ENCODE measurements at regions not wholly inside any gene's neighbourhood (a gene's known extent, or its start where the extent isn't known, plus 50 kb on each side); places are given as distances from the start of the nearest gene placed in this dataset.

DNA sequence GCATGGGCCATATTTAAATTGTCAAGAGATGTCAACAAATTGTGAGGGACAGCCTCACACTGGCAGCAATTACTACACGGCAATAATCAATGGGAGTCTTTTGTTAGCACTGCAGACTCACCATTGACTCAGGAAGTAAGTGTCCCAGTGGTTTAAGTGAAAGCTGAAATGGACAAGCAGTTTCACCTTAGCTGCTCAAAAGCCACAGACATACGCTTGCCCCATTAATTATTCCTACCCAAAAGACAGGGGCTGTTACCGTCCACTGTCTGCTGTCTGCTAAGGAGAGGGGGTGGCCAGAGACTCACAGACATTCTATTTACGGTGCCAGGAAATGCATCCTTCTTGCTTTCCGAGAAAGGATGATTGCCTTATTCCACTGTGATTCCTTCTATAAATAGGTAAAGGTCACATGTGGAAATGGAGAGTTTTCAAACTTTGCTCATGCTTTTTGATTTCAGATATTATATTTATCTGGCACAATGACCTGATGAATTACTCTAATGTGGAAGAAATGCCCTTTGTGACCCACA is 309.7 kb upstream of the NFE2L3 start:
- H3K9me3 ChIP-seq (ENCODE audit: control insufficient read depth, insufficient read depth, low read depth, low read length), result no peaks in the 10 kb centered on the region
- TF ChIP-seq EZH2 (IDR thresholded peaks at IDR 0.05; ENCODE audit: low read length, missing control alignments), result no peak
- TF ChIP-seq, protein P1, sequence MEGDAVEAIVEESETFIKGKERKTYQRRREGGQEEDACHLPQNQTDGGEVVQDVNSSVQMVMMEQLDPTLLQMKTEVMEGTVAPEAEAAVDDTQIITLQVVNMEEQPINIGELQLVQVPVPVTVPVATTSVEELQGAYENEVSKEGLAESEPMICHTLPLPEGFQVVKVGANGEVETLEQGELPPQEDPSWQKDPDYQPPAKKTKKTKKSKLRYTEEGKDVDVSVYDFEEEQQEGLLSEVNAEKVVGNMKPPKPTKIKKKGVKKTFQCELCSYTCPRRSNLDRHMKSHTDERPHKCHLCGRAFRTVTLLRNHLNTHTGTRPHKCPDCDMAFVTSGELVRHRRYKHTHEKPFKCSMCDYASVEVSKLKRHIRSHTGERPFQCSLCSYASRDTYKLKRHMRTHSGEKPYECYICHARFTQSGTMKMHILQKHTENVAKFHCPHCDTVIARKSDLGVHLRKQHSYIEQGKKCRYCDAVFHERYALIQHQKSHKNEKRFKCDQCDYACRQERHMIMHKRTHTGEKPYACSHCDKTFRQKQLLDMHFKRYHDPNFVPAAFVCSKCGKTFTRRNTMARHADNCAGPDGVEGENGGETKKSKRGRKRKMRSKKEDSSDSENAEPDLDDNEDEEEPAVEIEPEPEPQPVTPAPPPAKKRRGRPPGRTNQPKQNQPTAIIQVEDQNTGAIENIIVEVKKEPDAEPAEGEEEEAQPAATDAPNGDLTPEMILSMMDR (conservative IDR thresholded peaks at IDR 0.05 in 1 of 2, IDR thresholded peaks at IDR 0.05 in 1 of 2; ENCODE audit: low read depth in 1 of 2, low read length in 2 of 2), result no peak

DNA sequence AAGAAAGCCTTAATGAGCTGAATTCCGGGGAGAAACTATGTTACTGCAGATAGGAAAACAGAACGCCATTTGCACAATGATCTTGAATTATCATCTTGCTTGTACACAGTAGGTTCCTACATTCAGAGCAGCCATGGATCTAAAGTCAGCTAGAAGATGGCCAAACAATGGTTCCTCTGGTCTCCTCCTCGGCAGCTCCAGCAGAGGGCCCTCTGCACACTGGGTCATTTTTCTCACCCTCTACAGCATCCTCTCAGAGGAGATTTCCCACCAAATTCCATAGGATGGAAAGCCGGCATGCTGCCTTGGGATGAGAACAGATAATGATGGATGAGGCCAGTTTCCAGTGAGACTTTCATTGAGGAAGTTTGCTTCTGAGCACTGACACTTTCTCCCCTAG is 308.5 kb upstream of the NFE2L3 start:
- no peaks in the 10 kb centered on the region for H3K27me3 ChIP-seq (ENCODE audit: control insufficient read depth, insufficient read depth, low read length)
- H3K9me3 ChIP-seq (ENCODE audit: control insufficient read depth, insufficient read depth, low read depth, low read length), result no peaks in the 10 kb centered on the region
- no peaks in the 10 kb centered on the region for H3K36me3 ChIP-seq (ENCODE audit: control insufficient read depth, insufficient read depth, low read length)
- no peak overlapping the region for H3K4me2 ChIP-seq (ENCODE audit: extremely low read depth, insufficient read depth, low read length)
- H3K9ac ChIP-seq (ENCODE audit: insufficient read depth, low read length), result no peak overlapping the region
- H2AFZ ChIP-seq (ENCODE audit: low read length), result no peak overlapping the region
- H3K27ac ChIP-seq (ENCODE audit: insufficient read depth, low read length), result no peak overlapping the region
- peaks cover 13% of the 10 kb centered on the region for H3K4me1 ChIP-seq (ENCODE audit: control insufficient read depth, extremely low read depth, insufficient read depth, low read length)
- no peaks in the 10 kb centered on the region for H3K79me2 ChIP-seq (ENCODE audit: control insufficient read depth, insufficient read depth, low read length)
- H4K20me1 ChIP-seq (ENCODE audit: control insufficient read depth, extremely low read depth, insufficient read depth, low read length), result no peaks in the 10 kb centered on the region
- no peak for DNase-seq (ENCODE audit: low read depth in 2 of 2)
- TF ChIP-seq, protein P1 (conservative IDR thresholded peaks at IDR 0.05 in 1 of 2, IDR thresholded peaks at IDR 0.05 in 1 of 2; ENCODE audit: low read depth in 1 of 2, low read length in 2 of 2), result no peak
- no peak for TF ChIP-seq EZH2 (IDR thresholded peaks at IDR 0.05; ENCODE audit: low read length, missing control alignments)
- no peak overlapping the region for H3K4me3 ChIP-seq (replicated peaks in 1 of 4; ENCODE audit: control extremely low read depth in 1 of 4, insufficient read depth in 1 of 4, low read depth in 3 of 4, low read length in 4 of 4)

More for the DNA sequence above, 309.7 kb upstream of the NFE2L3 start:
- no peaks in the 10 kb centered on the region for H3K79me2 ChIP-seq (ENCODE audit: control insufficient read depth, insufficient read depth, low read length)
- H3K9ac ChIP-seq (ENCODE audit: insufficient read depth, low read length), result no peak overlapping the region
- H3K4me2 ChIP-seq (ENCODE audit: extremely low read depth, insufficient read depth, low read length), result no peak overlapping the region
- H4K20me1 ChIP-seq (ENCODE audit: control insufficient read depth, extremely low read depth, insufficient read depth, low read length), result no peaks in the 10 kb centered on the region
- H3K4me1 ChIP-seq (ENCODE audit: control insufficient read depth, extremely low read depth, insufficient read depth, low read length), result peaks cover 4% of the 10 kb centered on the region
- H3K36me3 ChIP-seq (ENCODE audit: control insufficient read depth, insufficient read depth, low read length), result no peaks in the 10 kb centered on the region
- peak in 1 of 2 donors; percentile 35 for DNase-seq (ENCODE audit: low read depth in 2 of 2)
- no peak overlapping the region for H2AFZ ChIP-seq (ENCODE audit: low read length)
- no peak overlapping the region for H3K27ac ChIP-seq (ENCODE audit: insufficient read depth, low read length)
- no peak overlapping the region for H3K4me3 ChIP-seq (replicated peaks in 1 of 4; ENCODE audit: control extremely low read depth in 1 of 4, insufficient read depth in 1 of 4, low read depth in 3 of 4, low read length in 4 of 4)
- H3K27me3 ChIP-seq (ENCODE audit: control insufficient read depth, insufficient read depth, low read length), result no peaks in the 10 kb centered on the region

DNA sequence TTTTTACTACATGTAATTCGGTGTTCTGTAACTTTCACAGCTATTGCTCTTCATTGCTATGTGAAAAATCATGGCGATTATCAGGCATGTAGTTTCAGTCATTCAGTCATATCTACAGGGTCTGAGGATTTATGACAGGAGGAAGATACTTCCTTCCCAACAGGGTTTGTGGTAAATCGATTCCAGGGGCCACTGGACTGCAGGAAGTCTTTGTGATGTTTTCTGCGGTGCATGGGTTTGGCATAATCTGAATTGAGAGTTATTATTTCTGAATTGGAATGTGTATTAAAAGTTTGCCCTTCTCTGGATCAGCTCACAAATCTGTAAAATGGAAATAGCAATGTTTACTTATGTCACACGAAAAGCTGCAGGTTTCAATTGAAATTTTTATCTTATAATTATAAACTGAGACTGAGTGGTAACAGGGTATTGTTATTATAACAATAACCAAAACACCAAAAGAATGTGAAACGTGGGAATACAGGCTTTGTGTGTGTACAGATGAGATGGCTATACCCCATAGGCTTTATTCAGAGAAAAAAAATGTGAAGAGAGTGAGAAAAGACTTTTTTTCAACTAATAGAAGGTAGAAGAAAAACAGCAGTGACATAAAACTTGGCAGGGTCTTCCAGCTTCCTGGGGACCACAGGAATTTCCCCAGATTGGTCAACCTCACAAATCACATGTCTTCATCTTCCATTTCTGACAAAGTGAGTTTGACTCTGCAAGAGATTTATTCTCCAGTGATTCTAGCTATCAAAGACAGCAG is 307.7 kb upstream of the NFE2L3 start:
- Histone ChIP-seq H3K9me3 (ENCODE audit: control insufficient read depth, insufficient read depth, low read depth, low read length) (no peaks in the 10 kb centered on the region), H3K36me3 (ENCODE audit: control insufficient read depth, insufficient read depth, low read length) (no peaks in the 10 kb centered on the region), H3K9ac (ENCODE audit: insufficient read depth, low read length) (no peak overlapping the region), H4K20me1 (ENCODE audit: control insufficient read depth, extremely low read depth, insufficient read depth, low read length) (no peaks in the 10 kb centered on the region), H3K4me3 (replicated peaks in 1 of 4; ENCODE audit: control extremely low read depth in 1 of 4, insufficient read depth in 1 of 4, low read depth in 3 of 4, low read length in 4 of 4) (no peak overlapping the region), H3K4me2 (ENCODE audit: extremely low read depth, insufficient read depth, low read length) (no peak overlapping the region), H3K79me2 (ENCODE audit: control insufficient read depth, insufficient read depth, low read length) (no peaks in the 10 kb centered on the region), H3K27me3 (ENCODE audit: control insufficient read depth, insufficient read depth, low read length) (no peaks in the 10 kb centered on the region), H3K27ac (ENCODE audit: insufficient read depth, low read length) (no peak overlapping the region), H2AFZ (ENCODE audit: low read length) (no peak overlapping the region), H3K4me1 (ENCODE audit: control insufficient read depth, extremely low read depth, insufficient read depth, low read length) (peaks cover 20% of the 10 kb centered on the region)
- peak in 1 of 2 donors; percentile 71 for DNase-seq (ENCODE audit: low read depth in 2 of 2)
- TF ChIP-seq EZH2 (IDR thresholded peaks at IDR 0.05; ENCODE audit: low read length, missing control alignments), result no peak
- TF ChIP-seq, protein P1 (conservative IDR thresholded peaks at IDR 0.05 in 1 of 2, IDR thresholded peaks at IDR 0.05 in 1 of 2; ENCODE audit: low read depth in 1 of 2, low read length in 2 of 2), result no peak
